Activated T-helper 2 cell treated with anti-CD3 and anti-CD28 coated beads, Interferon-gamma antibody, Interleukin-2, Interleukin-4, amounts not matched to agents 10 μg/mL and 5 μg/mL and 100 μg/mL, durations not matched to agents 14 hours and 24 hours and 36 hours (primary cell): ENCODE measurements at regions not wholly inside any gene's neighbourhood (a gene's known extent, or its start where the extent isn't known, plus 50 kb on each side); places are given as distances from the start of the nearest gene placed in this dataset.

Experiments
- DNase-seq: peaks from one replicate; pipeline ENCODE4 v3.0.0; 2021; ENCODE audit warnings: low spot score
- H3K27ac Mint-ChIP-seq: one replicate; pipeline ENCODE4 v1.8.0; 2021; ENCODE audit warnings: mixed read lengths
- H3K27me3 Mint-ChIP-seq: one replicate; pipeline ENCODE4 v1.8.0; 2021; ENCODE audit warnings: low read depth, mixed read lengths
- H3K36me3 Mint-ChIP-seq: one replicate; pipeline ENCODE4 v1.8.0; 2021; ENCODE audit warnings: low read depth, mixed read lengths
- H3K4me1 Mint-ChIP-seq: one replicate; pipeline ENCODE4 v1.8.0; 2021; ENCODE audit warnings: low read depth, mixed read lengths
- H3K4me3 Mint-ChIP-seq: one replicate; pipeline ENCODE4 v1.8.0; 2021; ENCODE audit warnings: low read depth, mild to moderate bottlenecking, moderate library complexity, mixed read lengths
- H3K9me3 Mint-ChIP-seq: one replicate; pipeline ENCODE4 v1.8.0; 2021; ENCODE audit warnings: mixed read lengths
- intact Hi-C: fragments of 100-400 bp; cut with micrococcal nuclease; formaldehyde crosslinking; loops from one replicate; pipeline ENCODE4 v1.15.1; 2023

DNA sequence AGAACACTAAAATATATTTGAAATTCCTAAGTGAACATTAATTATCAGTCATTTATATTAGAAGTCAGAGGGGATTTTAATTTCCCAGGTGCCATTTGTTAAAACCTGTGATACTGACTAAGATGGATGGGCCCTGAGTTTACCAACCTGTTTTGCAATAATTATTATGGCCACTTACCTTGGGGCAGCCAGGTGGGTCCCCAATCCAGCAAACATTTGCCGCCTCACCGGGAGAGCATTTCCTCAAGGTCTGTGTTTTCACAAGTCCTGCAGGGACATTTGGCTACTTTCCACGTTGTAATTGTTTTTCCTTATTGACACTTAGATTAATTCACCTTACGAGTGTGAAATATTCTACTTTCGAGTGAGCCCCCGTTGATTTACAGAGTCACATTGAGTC lies 251.2 kb upstream of the PPP2R2D start:
- H3K9me3 Mint-ChIP-seq = no peaks in the 10 kb centered on the region
- peaks cover 4% of the 10 kb centered on the region for H3K27me3 Mint-ChIP-seq
- H3K27ac Mint-ChIP-seq = no peak overlapping the region
- intact Hi-C loops = no loop called here
- no peaks in the 10 kb centered on the region for H3K36me3 Mint-ChIP-seq
- no peaks in the 10 kb centered on the region for H3K4me1 Mint-ChIP-seq
- no peak for DNase-seq
- no peak overlapping the region for H3K4me3 Mint-ChIP-seq

DNA sequence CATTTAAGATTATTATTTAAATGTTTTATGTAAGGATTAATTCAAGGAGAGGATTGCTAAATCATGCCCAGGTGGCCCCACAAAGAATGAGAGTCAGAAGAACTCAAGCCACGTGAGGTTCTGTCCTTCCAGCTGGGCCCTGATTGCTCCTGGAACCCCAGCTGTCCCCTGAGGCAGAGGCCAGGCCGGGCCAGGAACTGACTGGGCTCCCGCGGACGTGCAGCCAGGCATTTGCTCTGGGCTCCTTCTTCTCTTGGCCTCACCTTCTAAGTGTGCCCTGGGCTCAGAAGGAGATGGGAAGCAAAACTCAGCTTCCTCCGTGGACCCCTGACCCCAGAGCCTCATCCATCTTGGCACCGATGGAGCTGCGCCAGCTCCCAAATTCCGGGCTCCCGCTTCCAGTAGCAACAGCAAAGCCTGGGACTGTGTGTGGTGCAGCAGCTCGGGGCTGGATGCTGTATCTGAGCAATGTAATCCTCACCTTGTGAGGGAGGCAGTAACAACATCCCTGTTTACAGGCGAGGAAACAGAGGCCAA lies 250.6 kb upstream of the PPP2R2D start:
- no peaks in the 10 kb centered on the region for H3K36me3 Mint-ChIP-seq
- H3K4me3 Mint-ChIP-seq = no peak overlapping the region
- peaks cover 4% of the 10 kb centered on the region for H3K27me3 Mint-ChIP-seq
- no peaks in the 10 kb centered on the region for H3K4me1 Mint-ChIP-seq
- no peak overlapping the region for H3K27ac Mint-ChIP-seq
- H3K9me3 Mint-ChIP-seq = no peaks in the 10 kb centered on the region
- DNase-seq = no peak
- intact Hi-C loops = no loop called here

DNA sequence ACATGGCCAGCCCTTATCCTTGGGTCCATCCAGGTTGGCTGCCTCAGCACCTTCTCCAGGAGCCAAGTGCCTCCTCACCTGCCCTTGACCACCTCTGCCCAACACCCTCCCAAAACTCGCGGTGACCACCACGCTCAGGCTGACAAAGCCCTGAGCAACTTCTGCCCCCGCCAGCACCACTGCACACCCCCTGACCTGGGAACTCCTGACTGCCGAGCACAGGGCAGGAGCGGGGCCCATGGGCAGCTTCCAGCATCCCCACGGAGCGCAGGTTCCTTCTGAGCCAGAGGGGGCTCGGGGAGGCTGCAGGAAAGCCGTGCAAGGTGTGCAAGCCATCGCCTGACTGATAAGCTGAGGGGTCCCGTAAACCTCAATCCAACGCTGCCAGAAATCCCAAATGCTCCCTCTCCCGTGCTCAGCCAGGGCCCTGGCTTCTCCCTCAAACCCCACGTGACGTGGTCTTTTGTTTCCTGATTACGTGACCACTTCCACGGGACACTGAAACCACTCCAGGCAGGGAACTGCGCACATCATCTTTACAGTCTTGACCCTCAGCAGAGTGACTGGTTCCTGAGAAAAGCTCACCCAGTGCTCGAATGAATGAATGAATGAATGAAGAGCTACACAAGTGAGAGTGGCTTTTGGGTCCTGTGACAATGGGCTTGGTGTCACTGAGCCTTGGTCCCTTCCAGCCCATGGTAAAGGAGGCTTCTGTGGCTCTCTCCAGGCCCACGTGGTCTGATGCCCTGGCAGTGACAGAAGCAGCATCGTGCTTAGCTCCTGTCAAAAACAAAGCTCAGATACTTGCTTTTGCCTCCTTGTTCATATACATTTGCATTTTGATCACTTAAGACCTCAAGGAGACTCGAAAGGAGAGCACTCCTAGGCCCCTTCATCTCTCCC lies 249.8 kb upstream of the PPP2R2D start:
- intact Hi-C loops = no loop called here
- Mint-ChIP-seq H3K9me3 (no peaks in the 10 kb centered on the region), H3K27ac (no peak overlapping the region), H3K4me1 (no peaks in the 10 kb centered on the region), H3K36me3 (no peaks in the 10 kb centered on the region), H3K4me3 (no peak overlapping the region), H3K27me3 (peaks cover 4% of the 10 kb centered on the region)
- no peak for DNase-seq

DNA sequence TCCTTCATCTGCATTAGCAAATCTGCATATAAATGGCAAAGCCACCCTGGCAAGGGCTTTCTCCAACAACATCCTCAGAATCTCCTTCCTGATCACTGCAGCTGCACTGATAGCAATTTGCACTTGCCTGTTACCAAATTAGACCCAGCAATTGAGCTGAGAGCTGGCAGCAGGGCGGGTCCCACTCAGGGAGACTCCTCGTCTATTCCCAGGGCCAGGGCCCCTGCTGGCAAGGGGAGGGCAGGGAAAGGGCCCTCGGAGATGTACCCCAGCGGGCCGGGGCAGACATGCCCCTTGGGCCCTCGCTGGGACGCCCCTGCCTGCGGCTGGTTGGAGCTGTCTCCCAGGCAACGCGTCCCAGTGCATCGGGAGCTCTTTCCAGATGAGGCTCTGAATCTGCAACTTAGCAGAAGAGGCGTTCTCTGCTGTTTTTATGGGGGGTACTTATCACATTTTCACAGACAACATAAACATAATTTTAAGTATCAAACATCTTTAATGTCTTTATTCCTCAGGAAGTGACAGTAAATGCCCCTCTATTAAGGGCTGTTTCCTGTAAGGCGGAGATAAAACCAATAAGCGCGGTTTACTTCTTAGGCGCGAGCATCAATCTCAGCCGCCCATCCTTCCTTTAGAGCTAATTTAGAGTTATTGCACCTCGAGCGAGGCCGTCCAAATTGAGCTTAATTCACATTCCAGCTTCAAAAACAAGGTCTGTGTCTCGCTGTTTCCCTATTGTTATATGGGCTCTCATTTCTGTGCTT lies 249.0 kb upstream of the PPP2R2D start:
- no peaks in the 10 kb centered on the region for H3K4me1 Mint-ChIP-seq
- H3K9me3 Mint-ChIP-seq = no peaks in the 10 kb centered on the region
- no peak overlapping the region for H3K4me3 Mint-ChIP-seq
- no peaks in the 10 kb centered on the region for H3K36me3 Mint-ChIP-seq
- intact Hi-C loops = no loop called here
- H3K27ac Mint-ChIP-seq = no peak overlapping the region
- H3K27me3 Mint-ChIP-seq = peaks cover 4% of the 10 kb centered on the region
- DNase-seq = no peak

DNA sequence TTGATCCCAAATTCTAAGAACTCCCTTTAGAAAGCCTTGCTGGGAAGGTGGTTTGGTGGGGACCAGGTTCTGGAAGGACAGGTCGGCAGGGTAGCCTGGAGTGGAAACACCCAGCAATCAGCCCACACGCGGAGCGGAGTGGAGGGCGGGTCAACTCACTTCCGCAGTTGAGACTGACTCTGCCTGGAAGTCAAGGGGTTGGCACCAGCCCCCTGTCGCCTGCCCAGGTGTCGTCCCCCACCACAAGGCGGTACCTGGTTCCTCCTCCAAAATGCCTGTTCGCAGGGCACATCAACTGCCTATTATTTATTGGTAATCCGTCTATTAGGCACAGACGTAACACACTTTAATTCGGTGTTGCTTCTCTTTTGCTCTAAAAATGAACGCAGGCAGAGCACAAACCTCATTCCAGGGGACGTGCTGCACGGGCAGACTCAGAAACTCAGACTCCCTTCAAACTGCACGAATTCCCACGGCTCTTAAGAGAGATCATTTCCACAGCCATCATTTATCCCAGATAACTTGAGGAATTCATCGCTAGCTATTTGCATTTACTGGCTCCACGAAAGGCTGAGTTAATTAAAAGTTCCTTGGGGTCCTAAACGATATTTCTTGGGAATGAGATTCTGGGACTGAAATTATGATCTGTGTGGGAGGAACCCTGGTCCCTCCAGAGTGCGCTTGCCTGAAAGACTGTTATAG lies 248.2 kb upstream of the PPP2R2D start:
- H3K27ac Mint-ChIP-seq = no peak overlapping the region
- H3K36me3 Mint-ChIP-seq = no peaks in the 10 kb centered on the region
- H3K4me3 Mint-ChIP-seq = no peak overlapping the region
- H3K9me3 Mint-ChIP-seq = no peaks in the 10 kb centered on the region
- intact Hi-C loops = no loop called here
- peaks cover 4% of the 10 kb centered on the region for H3K27me3 Mint-ChIP-seq
- no peak for DNase-seq
- H3K4me1 Mint-ChIP-seq = no peaks in the 10 kb centered on the region

DNA sequence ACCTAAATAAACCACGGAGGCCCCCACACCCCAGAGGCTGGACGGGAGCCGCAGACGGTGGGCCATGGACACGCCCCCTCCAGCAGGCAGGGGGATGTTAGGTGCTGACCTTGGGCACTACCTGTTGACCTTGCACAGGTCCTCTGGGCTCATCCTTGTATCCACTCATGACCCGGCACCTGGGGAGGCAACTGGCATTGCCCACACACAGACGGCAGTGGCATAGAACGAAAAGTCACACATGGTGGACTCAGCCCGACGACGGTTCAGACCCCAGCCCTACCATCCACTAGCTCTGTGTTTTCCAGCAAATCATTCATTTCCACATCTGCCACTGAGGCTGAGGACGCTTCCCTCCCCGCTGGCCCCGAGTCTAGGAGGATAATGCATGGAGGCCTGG lies 247.7 kb upstream of the PPP2R2D start:
- Mint-ChIP-seq H3K27ac (no peak overlapping the region), H3K4me3 (no peak overlapping the region), H3K9me3 (no peaks in the 10 kb centered on the region), H3K27me3 (peaks cover 4% of the 10 kb centered on the region), H3K36me3 (no peaks in the 10 kb centered on the region), H3K4me1 (no peaks in the 10 kb centered on the region)
- intact Hi-C loops = no loop called here
- no peak for DNase-seq

DNA sequence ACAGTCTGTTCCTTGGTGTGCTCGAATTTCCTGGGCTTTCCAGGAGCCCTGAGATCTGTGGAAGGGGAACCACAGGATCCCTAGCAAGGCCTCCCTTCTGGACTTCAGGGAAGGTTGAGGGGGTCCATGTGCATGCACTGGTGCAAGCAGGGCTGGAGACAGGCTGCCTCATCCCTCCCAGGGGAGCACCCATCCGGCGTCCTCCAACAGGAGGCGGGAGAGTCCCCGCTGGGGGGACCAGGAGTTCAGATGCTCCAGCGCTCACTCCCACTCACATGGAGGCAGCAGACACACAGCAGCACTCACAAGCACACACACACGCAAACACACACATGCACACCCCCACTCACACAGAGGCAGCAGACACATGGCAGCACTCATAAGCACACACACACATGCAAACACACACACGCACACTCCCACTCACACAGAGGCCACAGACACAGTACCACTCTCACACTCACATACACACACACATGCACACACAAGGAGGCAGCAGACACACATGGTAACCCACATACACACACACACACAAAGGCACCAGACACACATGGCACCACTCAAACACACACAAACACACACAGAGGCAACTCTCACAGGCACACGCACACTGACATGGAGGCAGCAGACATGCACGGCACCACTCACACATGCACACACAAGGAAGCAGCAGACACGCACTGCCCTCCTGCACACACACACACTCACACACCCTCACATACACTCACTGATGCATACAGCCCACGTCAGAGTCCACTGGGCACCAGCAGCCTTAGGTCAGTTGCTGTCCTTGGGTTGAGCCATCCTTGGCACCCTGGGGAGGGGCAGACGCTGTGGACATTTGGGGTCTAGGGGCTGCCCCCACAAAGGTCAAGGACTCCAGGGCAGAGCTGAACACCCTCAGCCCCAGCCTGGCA lies 247.0 kb upstream of the PPP2R2D start:
- intact Hi-C loops = no loop called here
- peaks cover 4% of the 10 kb centered on the region for H3K27me3 Mint-ChIP-seq
- no peaks in the 10 kb centered on the region for H3K9me3 Mint-ChIP-seq
- no peak overlapping the region for H3K4me3 Mint-ChIP-seq
- DNase-seq = no peak
- H3K4me1 Mint-ChIP-seq = no peaks in the 10 kb centered on the region
- H3K36me3 Mint-ChIP-seq = no peaks in the 10 kb centered on the region
- H3K27ac Mint-ChIP-seq = no peak overlapping the region

DNA sequence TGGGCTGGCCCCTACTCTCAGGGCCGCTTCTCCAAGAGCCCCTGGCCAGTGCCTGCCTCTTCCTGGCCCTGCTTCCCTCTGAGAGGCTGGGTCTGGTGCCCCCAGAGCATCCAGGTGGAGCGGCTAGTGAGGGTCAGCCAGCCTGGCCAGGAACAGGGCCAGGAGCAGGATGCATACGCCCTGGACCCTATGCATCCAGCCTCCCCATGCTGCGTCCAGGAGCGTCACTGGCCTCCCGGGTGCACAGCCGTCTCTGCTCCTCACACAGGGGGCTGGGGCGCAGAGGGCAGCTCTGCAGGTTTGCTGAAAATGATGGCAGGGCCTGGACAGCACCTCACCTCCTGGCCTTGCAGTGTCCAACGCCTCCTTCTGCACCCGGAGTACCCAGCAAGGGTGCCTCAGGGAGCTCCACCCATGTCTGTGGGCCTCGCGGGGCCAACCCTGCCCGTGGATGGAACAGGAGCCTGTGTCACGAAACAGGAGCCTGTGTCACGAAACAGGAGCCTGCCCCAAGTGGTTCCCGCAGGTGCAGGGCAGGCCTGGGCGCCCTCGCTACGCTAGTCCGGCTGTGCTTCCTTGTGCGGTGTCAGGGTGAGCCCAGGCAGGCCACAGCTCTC lies 246.2 kb upstream of the PPP2R2D start:
- peaks cover 4% of the 10 kb centered on the region for H3K27me3 Mint-ChIP-seq
- no peak overlapping the region for H3K27ac Mint-ChIP-seq
- H3K4me3 Mint-ChIP-seq = no peak overlapping the region
- H3K9me3 Mint-ChIP-seq = no peaks in the 10 kb centered on the region
- H3K36me3 Mint-ChIP-seq = no peaks in the 10 kb centered on the region
- DNase-seq = no peak
- H3K4me1 Mint-ChIP-seq = no peaks in the 10 kb centered on the region
- intact Hi-C loops = no loop called here

DNA sequence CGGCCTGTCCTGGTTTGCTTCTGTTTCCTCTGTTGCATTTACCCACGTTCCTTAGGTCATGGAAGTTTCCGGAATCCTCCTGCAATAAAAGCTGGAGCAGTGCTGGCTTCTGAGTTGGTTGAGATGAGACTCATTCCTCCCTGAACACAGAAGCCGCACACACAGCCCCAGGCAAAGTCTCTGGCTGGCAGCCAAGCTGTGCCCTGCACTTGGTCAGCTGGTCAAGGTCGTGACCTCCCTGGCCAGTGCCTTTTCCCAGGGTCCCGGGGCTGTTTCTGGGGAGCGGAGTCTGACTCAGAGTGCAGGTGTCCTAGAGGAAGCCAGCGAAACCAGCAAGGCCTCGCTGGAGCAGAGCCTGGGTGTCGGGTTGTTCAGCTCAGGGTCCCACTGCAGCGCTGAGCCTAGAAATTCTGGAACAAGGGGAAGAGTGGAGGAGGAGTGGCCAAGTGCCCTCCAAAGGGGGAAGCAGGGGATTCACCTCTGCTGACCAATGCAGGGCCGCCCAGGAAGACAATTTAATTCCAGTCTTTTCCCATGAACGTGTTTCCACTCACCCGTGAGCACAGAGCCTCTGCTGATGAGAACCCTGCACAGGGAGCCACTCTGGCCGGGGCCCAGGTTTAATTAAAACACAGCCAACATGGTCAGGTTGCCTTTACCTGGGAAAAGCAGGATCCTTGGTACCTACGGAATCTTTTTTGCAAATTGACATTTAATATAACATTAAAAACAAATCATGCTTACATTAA lies 245.5 kb upstream of the PPP2R2D start:
- H3K4me1 Mint-ChIP-seq = no peaks in the 10 kb centered on the region
- intact Hi-C loops = no loop called here
- no peak for DNase-seq
- no peak overlapping the region for H3K27ac Mint-ChIP-seq
- no peak overlapping the region for H3K4me3 Mint-ChIP-seq
- no peaks in the 10 kb centered on the region for H3K36me3 Mint-ChIP-seq
- no peaks in the 10 kb centered on the region for H3K9me3 Mint-ChIP-seq
- peaks cover 4% of the 10 kb centered on the region for H3K27me3 Mint-ChIP-seq

DNA sequence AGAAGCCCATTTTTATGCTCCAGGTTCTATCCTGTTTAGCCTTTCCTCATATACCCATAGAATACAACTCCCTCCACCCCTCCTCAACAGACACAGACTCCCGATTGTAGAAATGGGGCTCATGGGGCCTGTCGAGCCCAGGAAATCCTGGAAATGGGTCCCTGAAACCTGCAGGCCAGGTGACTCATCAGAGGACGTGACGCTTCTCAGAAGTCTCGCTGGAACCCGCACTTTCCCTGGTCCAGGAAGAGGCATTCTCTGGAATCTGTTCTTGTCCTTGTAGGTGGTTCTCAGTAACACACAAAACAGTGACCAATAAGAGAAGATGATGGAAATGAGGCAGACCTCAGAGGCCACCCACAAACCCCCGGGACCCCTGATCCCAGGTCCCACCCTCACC lies 244.8 kb upstream of the PPP2R2D start:
- Mint-ChIP-seq H3K36me3 (no peaks in the 10 kb centered on the region), H3K9me3 (no peaks in the 10 kb centered on the region), H3K4me1 (no peaks in the 10 kb centered on the region), H3K27me3 (peaks cover 4% of the 10 kb centered on the region), H3K27ac (no peak overlapping the region), H3K4me3 (no peak overlapping the region)
- intact Hi-C loops = no loop called here
- no peak for DNase-seq

DNA sequence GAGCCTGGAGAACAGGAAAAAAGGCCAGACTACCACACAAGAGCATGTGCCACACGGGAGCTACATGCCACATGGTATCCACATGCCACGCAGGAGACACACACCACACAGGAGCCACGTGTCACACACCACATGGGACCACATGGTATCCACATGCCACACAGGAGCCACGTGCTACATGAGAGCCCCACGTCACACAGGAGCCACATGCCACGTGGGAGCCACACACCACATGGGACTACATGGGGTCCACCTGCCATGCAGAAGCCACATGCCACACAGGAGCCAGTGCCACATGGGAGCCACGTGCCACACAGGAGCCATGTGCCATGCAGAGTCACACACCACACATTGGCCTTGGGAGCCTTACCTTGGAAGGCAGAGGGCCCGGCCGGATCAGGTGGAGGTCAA lies 244.4 kb upstream of the PPP2R2D start:
- H3K4me1 Mint-ChIP-seq = no peaks in the 10 kb centered on the region
- H3K27me3 Mint-ChIP-seq = peaks cover 4% of the 10 kb centered on the region
- no peak for DNase-seq
- no peak overlapping the region for H3K27ac Mint-ChIP-seq
- intact Hi-C loops = no loop called here
- no peaks in the 10 kb centered on the region for H3K36me3 Mint-ChIP-seq
- H3K9me3 Mint-ChIP-seq = no peaks in the 10 kb centered on the region
- no peak overlapping the region for H3K4me3 Mint-ChIP-seq
